Activated CD8-positive, alpha-beta memory T cell treated with anti-CD3 and anti-CD28 coated beads for 1 hour (primary cell): ENCODE measurements at regions not wholly inside any gene's neighbourhood (a gene's known extent, or its start where the extent isn't known, plus 50 kb on each side); places are given as distances from the start of the nearest gene placed in this dataset.
"Not testable (repeated sequence)": the region's sequence is repeated elsewhere in the genome, so short reads cannot be mapped to it uniquely, and the experiment has no call there.

ENCODE experiments used
- DNase-seq, 2 donors: peaks; one replicate each; pipeline ENCODE4 v3.0.0-alpha.2; 2020; ENCODE audit warnings: low read depth in 1 of 2; ENCODE audit errors: extremely low read depth in 1 of 2

DNA sequence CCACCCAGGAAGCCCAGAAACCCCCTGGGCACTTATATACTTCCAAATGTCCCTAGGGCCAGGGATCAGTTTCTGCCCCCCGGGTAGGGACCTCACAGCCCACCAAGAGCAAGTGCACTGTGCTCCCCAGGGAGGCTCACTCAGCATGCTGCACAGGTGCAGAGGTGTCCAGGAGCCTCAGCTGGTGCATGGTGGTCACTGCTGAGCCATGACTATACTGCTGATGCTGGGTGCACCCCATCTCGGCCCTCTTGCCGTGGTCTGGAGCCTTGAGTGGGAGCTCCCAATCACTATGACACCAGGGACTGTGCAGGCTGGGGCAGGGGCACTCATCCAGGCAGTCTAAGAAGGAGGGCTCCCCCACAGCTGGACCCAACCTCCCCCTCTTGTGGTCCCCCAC, 617.8 kb upstream of the RAB6C start:
- DNase-seq, result no peak

DNA sequence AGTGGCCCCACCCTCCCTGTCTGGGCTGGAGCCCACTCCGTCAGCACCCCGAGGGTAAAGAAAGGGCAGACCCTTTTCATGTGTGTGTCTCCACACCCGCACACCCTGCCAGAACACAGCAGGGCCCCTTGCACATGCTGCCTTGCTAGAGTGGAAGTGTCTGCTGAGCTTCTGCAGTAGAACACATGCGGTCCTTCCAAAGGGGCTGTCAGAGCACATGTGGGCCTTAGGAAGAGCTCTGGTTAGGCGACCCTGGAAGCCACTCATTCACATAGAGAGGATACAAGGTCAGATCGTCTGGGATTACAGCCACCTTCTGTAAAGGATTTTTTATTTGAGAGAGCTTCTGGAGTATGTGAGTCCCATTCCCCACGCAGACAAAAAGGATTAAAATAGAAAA, 613.2 kb upstream of the RAB6C start:
- no peak for DNase-seq

DNA sequence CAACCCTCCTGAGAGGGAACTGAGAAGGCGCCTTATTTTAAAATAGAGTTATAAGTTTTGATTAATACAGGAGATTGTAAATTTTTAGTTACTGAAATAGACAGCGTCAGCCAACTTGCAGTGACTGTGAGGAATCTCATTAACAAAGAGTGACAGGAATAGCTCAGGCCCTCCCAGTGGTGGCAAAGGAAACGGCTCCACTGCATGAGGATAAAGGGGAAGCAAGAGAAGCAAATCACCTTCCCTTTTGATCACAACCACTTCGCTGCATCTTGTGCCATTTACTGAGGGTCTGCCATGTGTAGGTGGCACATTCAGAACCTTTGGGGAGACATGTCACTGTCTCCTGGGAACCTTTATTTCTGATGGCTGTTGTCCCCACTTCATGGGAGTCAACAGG, 612.4 kb upstream of the RAB6C start:
- no peak for DNase-seq

DNA sequence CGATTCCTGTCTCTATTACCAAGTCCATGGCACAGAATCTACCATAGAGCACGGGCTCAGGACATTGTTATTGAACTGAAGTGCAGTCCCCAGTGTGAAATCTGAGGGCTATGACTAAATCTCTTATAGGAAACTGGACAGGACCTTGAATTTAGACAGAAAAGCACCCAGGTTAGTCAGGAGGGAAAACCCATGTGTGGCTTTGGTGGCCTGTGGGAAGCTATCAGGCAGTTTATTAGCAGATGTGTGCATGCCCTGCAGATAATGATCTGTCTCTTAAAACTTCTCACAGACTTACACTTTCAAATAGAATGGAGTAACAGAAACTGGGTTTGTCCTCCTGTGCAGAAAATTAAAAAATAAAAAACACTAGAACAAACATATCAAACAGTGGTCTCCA, 610.0 kb upstream of the RAB6C start:
- DNase-seq, result no peak

DNA sequence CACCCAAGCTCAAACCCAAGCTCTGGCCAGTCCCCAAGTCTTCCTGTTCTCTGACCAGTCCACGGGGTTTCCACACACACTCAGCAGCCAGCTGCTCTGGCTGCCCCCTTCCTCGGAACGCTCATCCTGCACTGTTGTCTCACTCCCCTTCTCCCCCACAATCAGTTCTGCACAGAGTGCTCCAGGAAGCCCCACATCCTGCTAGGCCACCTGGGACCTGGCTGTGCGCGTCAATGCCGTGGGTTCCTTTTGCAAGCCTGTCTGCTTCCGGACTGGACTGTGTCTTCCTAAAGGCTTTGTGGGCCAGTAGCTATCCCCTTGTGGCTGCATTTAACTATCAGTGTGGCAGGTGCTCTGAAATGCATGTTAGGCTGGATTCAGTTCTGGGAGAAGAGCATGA, 605.0 kb upstream of the RAB6C start:
- DNase-seq, result no peak

DNA sequence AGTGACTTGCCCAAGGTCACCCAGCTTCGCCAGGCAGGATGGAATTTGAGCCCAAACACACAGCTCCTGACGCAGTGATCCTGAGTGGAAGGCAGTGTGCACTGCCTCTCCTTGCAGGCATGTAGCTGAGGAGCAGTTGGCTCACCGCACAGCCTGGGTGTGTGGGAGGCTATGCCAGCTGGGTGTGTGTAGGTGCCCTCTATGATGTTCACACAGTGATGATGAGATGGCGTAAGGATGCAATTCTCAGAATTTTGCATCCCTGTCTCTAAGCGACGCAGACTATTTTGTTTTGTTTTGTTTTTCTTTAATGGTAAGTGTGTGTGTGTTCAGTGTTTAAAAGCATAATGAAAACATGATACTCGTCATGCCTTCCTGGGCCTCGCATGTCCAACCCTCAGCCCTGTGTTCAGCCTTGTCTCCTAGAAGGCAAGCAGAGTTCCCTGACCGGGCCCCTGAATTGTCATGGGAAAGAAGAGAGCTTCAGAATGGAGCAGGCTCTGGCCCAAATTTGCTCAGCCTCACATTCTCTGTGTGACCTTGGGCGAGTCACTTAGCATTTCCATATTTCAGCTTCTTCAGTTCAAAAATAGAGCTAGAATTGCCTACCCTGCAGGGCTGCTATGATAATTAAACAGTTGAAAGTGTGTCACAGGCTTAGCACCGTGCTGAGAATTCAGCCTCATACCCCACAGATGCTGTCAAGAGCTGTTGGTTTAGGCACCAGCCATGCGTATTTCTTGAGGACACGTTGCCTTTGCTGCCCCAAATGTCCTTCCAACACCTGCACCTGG, 603.6 kb upstream of the RAB6C start:
- DNase-seq, result no peak

DNA sequence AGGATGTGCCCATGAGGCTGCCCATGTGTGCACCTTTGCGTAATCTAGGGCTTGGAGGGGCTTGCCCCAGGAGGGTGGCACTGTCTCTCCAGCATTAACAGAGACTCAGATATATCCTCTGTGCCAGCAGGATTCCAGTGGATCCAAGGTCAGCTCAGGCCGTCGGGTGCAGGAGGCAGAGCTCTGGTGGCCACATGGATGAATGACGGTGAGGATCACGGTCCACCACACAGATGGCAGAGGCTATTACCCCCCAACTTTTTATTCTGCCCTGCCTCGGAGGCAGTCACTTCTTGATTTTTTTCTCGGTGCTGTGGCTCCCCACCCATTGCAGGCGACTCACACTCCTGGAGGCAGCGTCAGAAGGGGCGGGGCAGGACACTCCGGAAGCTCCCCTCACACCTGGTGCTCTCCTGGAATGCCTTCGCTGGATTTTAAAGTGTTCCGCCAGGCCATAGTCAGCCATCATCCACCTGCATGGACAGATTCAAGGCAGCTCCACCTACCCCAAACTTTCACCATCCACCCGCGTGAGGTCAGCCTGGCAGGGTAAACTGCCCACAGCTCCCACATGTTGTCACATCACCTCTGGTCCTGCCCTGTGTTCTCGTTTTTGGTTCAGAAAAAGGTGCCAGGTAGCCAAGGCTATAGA, 602.9 kb upstream of the RAB6C start:
- DNase-seq, result no peak

DNA sequence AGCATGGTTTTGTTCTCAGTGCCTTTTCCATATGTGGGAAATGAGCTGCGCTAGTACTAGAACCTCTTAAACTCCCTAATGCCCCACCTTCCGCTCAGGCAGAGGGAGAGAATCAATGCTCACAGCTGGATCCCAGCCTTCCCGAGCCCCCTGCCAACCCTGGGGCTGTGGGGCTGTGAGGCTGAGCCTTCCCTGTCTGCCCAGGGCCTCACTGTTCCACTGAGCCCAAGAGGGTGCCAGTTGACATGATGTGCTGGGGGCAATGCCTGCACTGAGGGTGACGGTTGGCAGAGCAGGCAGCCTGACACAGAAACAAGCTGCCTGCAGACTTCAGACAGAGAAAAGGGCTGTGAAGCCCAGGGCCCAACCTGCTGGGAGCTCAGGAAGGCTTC, 602.4 kb upstream of the RAB6C start:
- DNase-seq, result no peak

DNA sequence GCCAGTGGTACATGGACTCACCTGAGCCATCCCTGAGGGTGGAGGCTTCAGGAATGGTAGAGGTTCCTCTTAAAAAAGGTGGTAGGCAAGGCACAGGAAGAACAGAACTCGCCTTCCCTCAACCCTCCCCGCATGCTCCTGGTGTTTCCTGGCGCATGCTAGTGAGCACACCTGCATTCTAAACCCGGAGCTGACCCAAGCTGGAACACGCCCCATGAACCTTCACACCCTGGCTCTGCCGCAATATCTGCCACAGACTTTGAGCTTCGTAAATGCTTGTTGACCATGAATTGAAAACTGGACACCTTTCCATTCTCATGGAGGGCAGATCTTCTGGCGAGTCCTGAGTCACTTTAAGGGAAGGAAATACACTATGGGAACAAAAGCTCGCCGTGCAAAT, 601.3 kb upstream of the RAB6C start:
- no peak for DNase-seq

DNA sequence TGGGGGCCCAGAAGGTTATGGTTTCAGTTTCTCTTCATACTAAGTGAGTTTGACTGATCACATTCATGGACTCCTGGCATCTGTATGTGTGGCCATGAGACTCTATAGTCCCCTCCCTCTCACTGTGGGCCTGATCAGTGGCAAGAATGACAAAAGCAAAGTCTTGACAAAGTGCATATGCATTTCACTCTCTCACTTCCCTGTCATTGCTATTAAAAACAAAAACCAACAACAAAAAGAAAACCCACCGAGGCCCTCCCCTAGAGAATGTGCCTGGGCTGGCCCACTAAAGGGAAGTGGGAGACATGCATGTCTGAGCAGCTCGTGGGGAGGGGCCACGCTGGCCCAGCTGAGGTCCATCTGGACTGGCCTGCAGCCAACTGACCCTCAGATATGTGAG, 600.1 kb upstream of the RAB6C start:
- DNase-seq, result no peak

DNA sequence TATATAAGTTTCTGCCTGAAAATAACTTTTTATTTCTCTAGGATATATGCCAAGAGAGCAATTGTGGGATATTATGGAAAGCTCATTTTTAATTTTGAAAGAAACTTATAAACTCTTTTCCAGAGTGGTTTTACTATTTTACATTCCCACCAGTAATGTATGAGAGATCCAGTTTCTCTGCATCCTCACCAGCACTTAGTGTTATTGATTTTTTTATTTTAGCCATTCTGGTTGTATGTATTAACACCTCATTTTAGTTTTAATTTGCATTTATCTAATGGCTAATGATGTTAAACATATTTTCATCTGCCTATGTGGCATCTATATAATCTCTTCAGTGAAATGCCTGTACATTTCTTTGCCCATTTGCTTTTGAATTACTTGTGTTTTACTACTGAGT, 597.7 kb upstream of the RAB6C start:
- no peak for DNase-seq

DNA sequence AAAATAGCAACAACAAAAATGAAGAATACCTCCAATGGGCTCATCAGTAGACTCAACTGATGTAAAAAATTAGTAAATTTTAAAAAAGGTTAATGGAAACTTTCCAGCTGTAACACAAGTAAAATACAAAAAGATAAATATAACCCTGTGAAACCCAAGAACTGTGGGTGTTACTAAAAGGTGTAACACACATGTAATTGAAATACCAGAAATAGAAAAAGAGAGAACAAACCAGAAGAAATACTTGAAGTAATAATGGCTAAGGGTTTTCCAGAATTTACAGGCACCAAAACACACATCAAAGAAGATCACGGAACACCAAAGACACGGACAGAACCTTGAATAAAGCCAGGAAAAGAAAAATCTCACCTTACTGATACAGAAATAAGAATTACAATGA, 590.6 kb upstream of the RAB6C start:
- DNase-seq, result no peak

DNA sequence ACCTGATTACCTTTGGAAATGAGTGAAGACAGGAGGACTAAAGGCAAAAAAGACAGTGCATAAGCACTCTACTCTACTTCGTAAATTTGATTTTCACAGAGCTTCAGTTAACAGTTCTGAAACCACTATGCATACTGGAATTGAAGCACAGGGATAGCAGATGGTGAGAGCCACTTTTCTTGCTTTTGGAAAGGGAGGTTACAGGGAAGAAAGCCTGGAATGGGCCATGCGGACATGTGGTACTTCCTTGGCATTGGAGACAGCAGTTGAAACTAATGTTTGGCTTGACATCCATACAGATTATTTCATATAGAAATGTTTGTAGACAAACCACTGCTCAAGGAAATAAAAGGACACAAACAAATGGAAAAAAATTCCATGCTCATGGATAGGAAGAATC, 585.6 kb upstream of the RAB6C start:
- DNase-seq, result no peak

DNA sequence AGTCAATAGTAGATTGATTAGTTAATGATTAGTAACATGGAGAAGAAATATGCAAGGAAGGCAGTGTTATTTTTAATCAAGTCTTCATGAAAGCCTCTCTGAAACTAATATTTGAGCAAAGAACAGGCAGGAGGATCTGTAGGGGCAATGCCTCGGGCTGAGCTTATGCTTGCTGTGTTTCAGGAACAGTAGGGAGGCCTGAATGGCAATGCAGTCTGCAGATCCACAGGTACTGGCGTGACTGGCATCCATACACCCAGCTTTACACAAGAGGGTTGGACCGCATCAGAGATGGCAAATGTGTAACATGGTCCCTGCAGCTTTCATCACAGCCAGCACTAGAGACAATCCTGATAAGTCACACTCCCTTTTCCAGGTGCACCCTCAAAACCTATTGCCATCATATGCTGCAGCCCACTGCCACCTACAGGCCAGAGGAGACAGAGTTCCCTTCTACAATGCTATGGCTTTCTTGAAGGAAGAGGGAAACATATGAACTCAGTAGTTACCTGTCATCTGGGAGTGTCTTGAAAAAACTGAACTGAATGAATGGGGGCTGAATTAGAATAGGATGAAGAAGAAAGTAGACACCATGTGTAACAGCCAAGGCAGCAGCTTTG, 582.4 kb upstream of the RAB6C start:
- DNase-seq, result no peak

DNA sequence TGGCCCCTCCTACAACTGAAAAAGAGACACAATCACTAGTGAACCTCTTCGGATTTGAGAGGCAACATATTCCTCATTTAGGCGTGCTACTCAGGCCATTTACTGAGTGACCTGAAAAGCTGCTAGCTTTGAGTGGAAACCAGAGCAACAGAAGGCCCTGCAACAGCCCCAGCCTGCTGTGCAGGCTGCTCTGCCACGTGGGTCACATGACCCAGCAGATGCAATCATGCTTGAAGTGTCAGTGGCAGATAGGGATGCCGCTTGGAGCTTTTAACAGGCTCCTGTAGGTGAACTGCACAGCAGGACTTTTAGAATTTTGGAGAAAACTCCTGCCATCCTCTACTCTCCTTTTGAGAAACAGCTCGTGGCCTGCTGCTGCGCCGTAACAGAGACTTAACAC, 578.6 kb upstream of the RAB6C start:
- no peak for DNase-seq

DNA sequence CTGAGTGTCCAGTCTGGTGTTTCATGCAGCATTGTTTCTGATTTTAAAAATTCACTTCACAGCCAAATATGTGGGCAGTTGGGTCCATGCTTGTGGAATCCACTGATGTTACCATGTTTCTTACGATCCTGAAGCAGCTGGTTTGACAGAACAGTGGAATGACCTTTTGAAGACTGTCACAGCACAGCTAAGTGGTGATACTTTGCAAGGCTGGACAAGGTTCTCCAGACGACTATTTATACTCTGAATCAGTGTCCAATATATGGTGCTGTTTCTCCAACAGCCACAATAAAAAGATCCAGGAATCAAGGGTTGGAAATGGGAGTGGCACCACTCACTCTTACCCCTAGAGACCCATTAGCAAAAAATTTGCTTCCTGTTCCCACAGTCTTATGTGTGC, 577.4 kb upstream of the RAB6C start:
- DNase-seq, result no peak

DNA sequence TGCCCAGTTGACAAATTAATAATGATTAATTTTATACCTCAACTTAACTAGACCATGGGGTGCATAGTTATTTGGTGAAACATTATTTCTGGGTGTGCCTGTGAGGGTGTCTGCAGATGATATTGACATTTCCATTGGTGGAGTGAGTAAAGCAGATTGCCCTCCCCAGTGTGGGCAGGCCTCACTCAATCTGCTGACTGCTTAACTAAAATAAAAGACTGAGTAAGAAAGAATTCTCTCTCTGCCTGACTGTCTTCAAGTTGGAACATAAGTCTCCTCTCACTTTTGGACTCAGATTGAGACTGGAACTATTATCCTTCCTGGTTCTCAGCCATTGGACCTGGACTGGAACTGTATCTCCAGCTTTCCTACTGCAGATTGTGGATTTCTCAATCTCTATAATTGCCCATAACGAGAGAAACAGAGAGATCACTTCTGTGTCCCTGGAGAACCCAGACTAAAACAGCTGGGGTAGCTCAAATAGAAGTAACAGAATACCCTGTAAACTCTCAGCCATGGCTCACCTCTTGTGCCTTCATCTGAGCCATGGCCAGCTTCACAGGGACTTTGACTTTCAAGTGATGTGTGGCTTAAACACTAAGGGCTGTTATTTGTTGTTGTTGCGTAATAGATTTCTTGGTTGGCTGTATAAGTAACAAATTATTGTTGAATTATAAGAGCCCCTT, 575.3 kb upstream of the RAB6C start:
- DNase-seq, result no peak

DNA sequence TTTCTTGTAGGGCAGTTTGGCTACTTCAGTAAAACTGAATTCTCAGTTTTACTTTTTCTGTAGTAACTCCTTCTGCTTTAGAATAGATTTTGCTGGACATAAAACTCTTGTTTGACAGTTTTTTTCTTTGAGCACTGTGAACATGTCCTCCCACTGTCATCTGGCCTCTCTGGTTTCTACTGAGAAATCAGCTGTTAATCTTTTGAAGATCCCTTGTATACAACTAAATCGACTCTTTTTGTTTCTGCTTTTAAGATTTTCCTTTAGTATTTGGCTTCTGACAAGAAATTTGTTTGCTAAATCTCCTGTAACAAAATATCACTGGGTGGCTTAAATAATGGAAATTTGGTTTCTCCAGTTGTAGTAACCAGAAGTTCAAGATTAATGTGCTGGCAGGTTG, 570.9 kb upstream of the RAB6C start:
- DNase-seq, result no peak

DNA sequence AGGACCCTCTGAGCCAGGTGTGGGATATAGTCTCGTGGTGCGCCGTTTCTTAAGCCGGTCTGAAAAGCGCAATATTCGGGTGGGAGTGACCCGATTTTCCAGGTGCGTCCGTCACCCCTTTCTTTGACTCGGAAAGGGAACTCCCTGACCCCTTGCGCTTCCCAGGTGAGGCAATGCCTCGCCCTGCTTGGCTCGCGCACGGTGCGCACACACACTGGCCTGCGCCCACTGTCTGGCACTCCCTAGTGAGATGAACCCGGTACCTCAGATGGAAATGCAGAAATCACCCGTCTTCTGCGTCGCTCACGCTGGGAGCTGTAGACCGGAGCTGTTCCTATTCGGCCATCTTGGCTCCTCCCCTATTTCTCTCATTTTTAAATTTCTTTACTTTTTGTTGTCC, 562.4 kb upstream of the RAB6C start:
- DNase-seq, result not testable (repeated sequence)

DNA sequence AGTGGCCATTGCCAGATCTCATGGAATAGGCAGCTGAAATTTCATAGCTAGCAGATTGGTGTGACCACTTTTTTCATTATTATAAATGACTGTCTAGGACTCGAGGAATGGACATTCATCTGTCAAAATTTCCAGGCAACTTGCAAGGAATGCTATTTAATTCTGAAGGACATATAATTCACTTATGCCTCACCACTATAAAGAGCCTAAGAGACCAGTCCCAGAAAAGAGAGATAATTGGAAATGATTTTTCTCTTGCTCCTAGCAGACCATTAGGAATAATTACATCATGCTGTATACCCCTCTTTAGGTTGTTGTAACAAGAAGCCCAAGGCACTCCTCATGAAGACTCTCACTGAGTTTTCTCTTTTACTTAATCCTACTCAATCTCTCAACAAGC, 557.4 kb upstream of the RAB6C start:
- DNase-seq, result no peak

DNA sequence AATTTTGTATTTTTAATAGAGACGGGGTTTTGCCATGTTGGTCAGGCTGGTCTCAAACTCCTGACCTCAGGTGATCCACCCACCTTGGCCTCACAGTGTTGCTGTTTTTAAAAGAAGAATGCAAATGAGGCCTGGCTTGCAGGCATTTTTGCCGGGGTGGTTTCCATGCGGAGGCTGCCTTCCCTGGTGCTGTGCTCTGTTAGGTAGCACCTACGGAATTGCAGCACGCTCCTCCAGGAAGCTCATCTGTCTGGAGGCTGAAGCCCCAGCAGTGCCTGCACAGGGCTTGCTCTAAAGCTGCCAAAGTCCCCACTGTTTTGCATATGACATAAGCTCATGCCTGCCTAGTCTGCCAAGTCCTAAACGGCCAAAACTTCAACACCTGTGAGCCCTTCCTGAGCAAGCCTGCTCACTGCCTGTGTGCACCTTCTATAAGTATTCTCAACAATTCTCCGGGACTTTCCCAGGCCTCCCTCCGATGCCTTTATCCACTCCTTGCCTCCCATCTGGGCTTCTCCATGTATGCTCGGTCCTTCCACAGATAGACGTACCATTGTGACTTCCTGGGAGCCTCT, 551.3 kb upstream of the RAB6C start:
- DNase-seq, result no peak
